ENCODE measurements at regions not wholly inside any gene's neighbourhood (a gene's known extent, or its start where the extent isn't known, plus 50 kb on each side); places are given as distances from the start of the nearest gene placed in this dataset.

- TF ChIP-seq ATF2 (tag by site-specific recombination; IDR thresholded peaks at IDR 0.05; ENCODE audit: low read depth) (no peak), GFI1B (tag by site-specific recombination; IDR thresholded peaks at IDR 0.05) (no peak)
Measured at GRCh38 chr6:6886886-6887285, 220.9 kb upstream of the RREB1 start (continued).

GRCh38 chr6:6889601-6890000 is 218.2 kb upstream of the RREB1 start:
- Histone ChIP-seq H3K27ac (ENCODE audit: extremely low read depth, low read depth, low read length) (no peak overlapping the region), H3K4me3 (ENCODE audit: low read depth, low read length) (no peak overlapping the region), H3K9me3 (ENCODE audit: control insufficient read depth, insufficient read depth, low read depth, low read length) (no peaks in the 10 kb centered on the region), H3K4me1 (ENCODE audit: control insufficient read depth, insufficient read depth, low read length) (no peaks in the 10 kb centered on the region), H3K36me3 (ENCODE audit: control insufficient read depth in 2 of 2, insufficient read depth in 1 of 2, low read length in 2 of 2) (no peaks in the 10 kb centered on the region)
- ChIA-PET POLR2A (no interaction called here), CTCF (interaction anchor here (0.6 to 1.2 kb wide), 3 partner anchors 47 to 213 kb away, joined by 3 to 4 read pairs (median 3); no protein-coding TSS in a partner anchor)
- TF ChIP-seq MEIS1 (CRISPR knock-in tag; IDR thresholded peaks at IDR 0.05; ENCODE audit: borderline replicate concordance) = no peak
- no peak for TF ChIP-seq ZNF521 (tag by site-specific recombination; IDR thresholded peaks at IDR 0.05)
- no peak for TF ChIP-seq CTCF (tag by site-specific recombination; IDR thresholded peaks at IDR 0.05)
- TF ChIP-seq OVOL3 (tag by site-specific recombination; IDR thresholded peaks at IDR 0.05) = no peak
- no peak for TF ChIP-seq ZNF433 (tag by site-specific recombination; IDR thresholded peaks at IDR 0.05; ENCODE audit: low read depth)
- TF ChIP-seq ZNF488 (tag by site-specific recombination; IDR thresholded peaks at IDR 0.05) = no peak
- TF ChIP-seq ZNF148 (tag by site-specific recombination; IDR thresholded peaks at IDR 0.05; ENCODE audit: borderline replicate concordance) = no peak
- TF ChIP-seq HOXA7 (CRISPR knock-in tag; IDR thresholded peaks at IDR 0.05; ENCODE audit: borderline replicate concordance) = no peak
- no peak for TF ChIP-seq ZBTB48 (tag by site-specific recombination; IDR thresholded peaks at IDR 0.05)
- no peak for TF ChIP-seq ZNF354C (tag by site-specific recombination; IDR thresholded peaks at IDR 0.05; ENCODE audit: borderline replicate concordance, low read depth)
- TF ChIP-seq ZBTB11 (tag by site-specific recombination; conservative IDR thresholded peaks at IDR 0.05; ENCODE audit: low read depth) = no peak
- no peak for TF ChIP-seq ZEB2 (tag by site-specific recombination; IDR thresholded peaks at IDR 0.05)
- no peak for TF ChIP-seq ZNF248 (tag by site-specific recombination; IDR thresholded peaks at IDR 0.05)

Measured in HEK293 (cell line).